ENCODE measurements at regions not wholly inside any gene's neighbourhood (a gene's known extent, or its start where the extent isn't known, plus 50 kb on each side); places are given as distances from the start of the nearest gene placed in this dataset.
"Not testable (repeated sequence)": the region's sequence is repeated elsewhere in the genome, so short reads cannot be mapped to it uniquely, and the experiment has no call there.

- DNase-seq: no peak
These were observed 136.7 kb downstream of the NUDT12 start for GRCh38 chr5:103425686-103426454.

- no peak for DNase-seq
These were observed 138.0 kb downstream of the NUDT12 start for GRCh38 chr5:103424453-103425205.

- no peak for DNase-seq
These were observed 138.6 kb downstream of the NUDT12 start for GRCh38 chr5:103424026-103424425.

- no peak for DNase-seq
These were observed 139.8 kb downstream of the NUDT12 start for GRCh38 chr5:103422756-103423155.

GRCh38 chr5:103414604-103415003 is 148.0 kb downstream of the NUDT12 start:
- DNase-seq: no peak

GRCh38 chr5:103411711-103412110 is 150.9 kb downstream of the NUDT12 start:
- no peak for DNase-seq

GRCh38 chr5:103410172-103410571 is 151.6 kb downstream of the MACIR start:
- DNase-seq: no peak

- DNase-seq: no peak
These were observed 150.6 kb downstream of the MACIR start for GRCh38 chr5:103409013-103409670.

- DNase-seq: no peak
These were observed 149.8 kb downstream of the MACIR start for GRCh38 chr5:103408408-103408807.

GRCh38 chr5:103407402-103407801 is 148.8 kb downstream of the MACIR start:
- DNase-seq: no peak

GRCh38 chr5:103404483-103404882 is 145.9 kb downstream of the MACIR start:
- no peak for DNase-seq

GRCh38 chr5:103402851-103403250 is 144.3 kb downstream of the MACIR start:
- no peak for DNase-seq

GRCh38 chr5:103397739-103398581 is 139.4 kb downstream of the MACIR start:
- no peak for DNase-seq

- no peak for DNase-seq
These were observed 136.1 kb downstream of the MACIR start for GRCh38 chr5:103394676-103395075.

GRCh38 chr5:103393101-103393754 is 134.7 kb downstream of the MACIR start:
- DNase-seq: no peak

GRCh38 chr5:103391659-103392058 is 133.1 kb downstream of the MACIR start:
- no peak for DNase-seq

GRCh38 chr5:103389846-103390245 is 131.3 kb downstream of the MACIR start:
- no peak for DNase-seq

GRCh38 chr5:103389357-103389756 is 130.8 kb downstream of the MACIR start:
- DNase-seq: no peak

GRCh38 chr5:103385722-103386121 is 127.2 kb downstream of the MACIR start:
- DNase-seq: no peak

GRCh38 chr5:103377638-103378037 is 119.1 kb downstream of the MACIR start:
- not testable (repeated sequence) for DNase-seq

- DNase-seq: no peak
These were observed 117.5 kb downstream of the MACIR start for GRCh38 chr5:103375863-103376591.

GRCh38 chr5:103375350-103375749 is 116.8 kb downstream of the MACIR start:
- DNase-seq: no peak
